ENCODE measurements at regions not wholly inside any gene's neighbourhood (a gene's known extent, or its start where the extent isn't known, plus 50 kb on each side); places are given as distances from the start of the nearest gene placed in this dataset.

- TF ChIP-seq RCOR1 (IDR thresholded peaks at IDR 0.05; ENCODE audit: low read length) (no peak), SIN3A (IDR thresholded peaks at IDR 0.05; ENCODE audit: borderline replicate concordance, low read depth, low read length) (no peak), POLR2AphosphoS5 (IDR thresholded peaks at IDR 0.05; ENCODE audit: low read depth, low read length) (no peak), CTCF (IDR thresholded peaks at IDR 0.05) (no peak), REST (IDR thresholded peaks at IDR 0.05; ENCODE audit: low read depth, low read length) (no peak)
These were observed 121.4 kb upstream of the LY86 start for GRCh38 chr6:6466967-6467761.

Data from SK-N-SH (cell line).